Dermis microvascular lymphatic vessel endothelial cell (primary cell): ENCODE measurements at regions not wholly inside any gene's neighbourhood (a gene's known extent, or its start where the extent isn't known, plus 50 kb on each side); places are given as distances from the start of the nearest gene placed in this dataset.
"Not testable (repeated sequence)": the region's sequence is repeated elsewhere in the genome, so short reads cannot be mapped to it uniquely, and the experiment has no call there.

ENCODE experiments used
- DNase-seq, 2 donors: peaks; one replicate each; pipeline versions ENCODE4 v3.0.0 to v3.0.0-alpha.2; 2010; ENCODE audit warnings: low read depth in 2 of 2

- not testable (repeated sequence) for DNase-seq
These were observed 51.3 kb upstream of the RIOK2 start for GRCh38 chr5:97234380-97234779.

GRCh38 chr5:97242341-97242740, 59.3 kb upstream of the RIOK2 start:
- DNase-seq: no peak

GRCh38 chr5:97243353-97243752, 60.3 kb upstream of the RIOK2 start:
- DNase-seq: no peak

DNA sequence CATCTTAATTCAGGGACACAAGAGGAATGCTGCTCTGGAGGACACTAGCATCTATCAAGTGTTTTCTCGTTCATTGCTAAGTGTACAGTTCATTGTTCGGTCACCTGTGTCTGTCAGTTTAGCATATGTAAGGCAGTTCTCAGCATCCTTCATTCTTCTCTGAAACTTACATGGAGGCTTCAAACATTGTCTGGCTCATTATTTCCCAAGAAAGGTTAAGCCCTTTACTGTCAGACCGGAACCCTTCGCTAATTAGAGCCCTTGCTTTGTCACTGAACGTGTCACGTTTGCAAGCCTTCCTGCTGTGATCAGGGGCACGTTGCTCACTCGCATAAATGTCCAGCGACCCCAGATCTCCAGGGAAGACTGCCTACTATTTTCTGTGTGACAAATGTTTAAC, 62.3 kb upstream of the RIOK2 start:
- no peak for DNase-seq

- no peak for DNase-seq
These were observed 67.1 kb upstream of the RIOK2 start for GRCh38 chr5:97250113-97250512.

DNA sequence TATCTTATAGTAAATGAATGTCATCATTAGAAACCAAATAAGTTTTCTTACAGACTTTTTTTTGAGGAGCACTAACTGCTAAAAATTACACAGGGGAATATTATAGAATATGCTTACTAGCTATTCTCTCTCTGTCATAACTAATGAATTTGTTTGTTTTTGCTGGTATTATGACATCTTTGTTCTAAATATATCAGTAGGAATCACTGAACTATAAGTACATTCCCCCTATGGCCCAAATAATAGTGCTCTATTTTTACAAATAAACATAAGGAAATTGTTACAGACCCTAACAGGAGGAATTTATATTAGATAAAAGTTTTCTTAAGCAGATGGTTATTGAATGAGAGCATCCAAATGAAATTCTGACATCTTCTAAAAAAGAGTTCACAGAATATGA, 83.0 kb upstream of the RIOK2 start:
- DNase-seq: no peak

GRCh38 chr5:97266576-97266975, 83.5 kb upstream of the RIOK2 start:
- DNase-seq: no peak

DNA sequence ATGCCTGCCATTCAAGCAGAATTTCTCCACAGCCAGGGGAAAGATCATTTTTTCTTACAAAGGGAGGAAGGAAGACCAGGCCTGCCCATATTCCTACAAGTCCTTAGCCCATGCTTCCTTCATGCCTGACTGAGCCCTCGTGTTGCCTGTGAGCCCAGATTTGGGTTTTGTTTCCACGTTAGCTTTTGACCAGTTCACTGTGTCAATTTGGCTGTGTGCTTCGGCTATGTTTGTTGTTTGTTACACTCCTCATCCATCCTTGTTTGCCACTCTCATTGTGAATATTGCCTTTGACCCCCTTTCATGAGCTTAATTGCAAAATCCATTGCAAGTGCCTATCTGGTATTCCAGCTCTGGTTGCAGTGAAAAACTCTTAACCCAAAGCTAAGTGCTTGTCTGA, 84.7 kb upstream of the RIOK2 start:
- no peak for DNase-seq

DNA sequence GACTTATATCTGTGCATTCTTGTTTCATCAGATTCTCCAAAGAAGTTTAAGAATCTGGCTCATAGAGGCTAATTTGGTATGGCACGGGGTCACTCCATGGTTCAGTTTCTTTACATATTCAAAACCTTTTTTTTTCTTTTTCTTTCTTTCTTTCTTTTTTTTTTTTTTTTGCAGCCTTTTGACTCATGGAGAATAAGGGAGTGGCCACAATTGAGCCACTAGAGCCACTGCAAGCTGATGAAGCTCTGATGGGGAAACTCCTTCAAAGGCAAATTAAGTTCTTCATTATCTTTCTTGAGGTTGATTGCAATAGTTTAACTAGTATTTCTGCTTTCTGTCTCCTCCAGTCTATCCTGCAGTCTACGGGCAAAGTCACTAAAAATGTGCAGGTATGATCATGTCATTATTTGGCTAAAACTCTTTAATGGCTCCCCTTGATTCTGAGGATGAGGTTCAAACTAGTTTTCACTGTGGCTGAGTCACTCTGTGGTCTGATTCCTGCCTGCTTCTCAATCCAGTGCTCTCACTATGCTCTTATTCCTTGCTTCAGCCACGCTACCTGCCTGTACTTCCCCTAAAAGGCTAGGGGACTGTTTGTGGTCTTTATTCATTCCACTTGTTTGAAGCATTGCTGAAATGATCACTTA, 93.5 kb upstream of the RIOK2 start:
- DNase-seq: no peak

DNA sequence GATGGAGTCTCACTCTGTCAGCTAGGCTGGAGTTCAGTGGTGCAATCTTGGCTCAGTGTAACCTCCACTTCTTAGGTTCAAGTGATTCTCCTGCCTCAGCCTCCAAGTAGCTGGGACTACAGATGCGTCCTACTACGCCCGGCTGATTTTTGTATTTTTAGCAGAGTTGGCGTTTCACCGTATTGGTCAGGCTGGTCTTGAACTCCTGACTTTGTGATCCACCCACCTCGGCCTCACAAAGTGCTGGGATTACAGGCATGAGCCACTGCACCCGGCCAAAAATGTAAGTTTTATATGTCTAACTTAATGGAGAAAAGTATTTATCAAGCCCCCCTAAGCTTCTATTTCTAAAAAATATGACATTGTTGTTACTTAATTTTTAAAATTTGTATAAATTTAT, 98.2 kb upstream of the RIOK2 start:
- no peak for DNase-seq

DNA sequence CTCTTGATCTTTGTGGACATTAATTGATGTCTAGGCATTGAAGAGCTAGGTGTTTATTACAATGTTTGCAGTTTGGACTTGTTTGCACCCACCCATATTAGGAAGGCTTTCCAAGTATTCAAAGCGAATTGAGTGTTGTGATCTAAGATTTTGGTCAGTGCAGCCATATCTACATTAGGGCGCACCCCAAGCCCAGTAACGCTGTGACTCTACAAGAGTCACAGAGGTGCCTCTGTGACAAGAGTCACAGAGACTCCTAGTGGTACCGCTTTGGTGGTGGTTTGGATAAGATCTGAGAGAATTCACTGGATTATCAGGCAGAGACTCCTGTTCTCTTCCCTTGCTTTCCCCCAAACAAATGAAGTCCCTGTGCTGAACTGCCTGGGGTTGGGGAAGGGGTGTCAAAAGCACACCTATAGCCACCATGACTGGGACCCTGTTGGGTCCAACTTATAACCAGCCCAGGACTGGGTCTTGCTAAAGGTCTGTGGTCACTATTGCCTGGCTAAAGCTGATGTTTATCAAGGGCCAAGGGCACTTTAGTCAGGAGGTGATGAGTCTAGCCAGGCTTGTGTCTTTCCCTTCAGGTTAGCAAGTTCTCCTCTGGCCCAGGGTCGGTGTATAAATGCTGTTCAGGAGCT, 114.1 kb upstream of the RIOK2 start:
- peak in 1 of 2 donors; percentile 29 for DNase-seq

DNA sequence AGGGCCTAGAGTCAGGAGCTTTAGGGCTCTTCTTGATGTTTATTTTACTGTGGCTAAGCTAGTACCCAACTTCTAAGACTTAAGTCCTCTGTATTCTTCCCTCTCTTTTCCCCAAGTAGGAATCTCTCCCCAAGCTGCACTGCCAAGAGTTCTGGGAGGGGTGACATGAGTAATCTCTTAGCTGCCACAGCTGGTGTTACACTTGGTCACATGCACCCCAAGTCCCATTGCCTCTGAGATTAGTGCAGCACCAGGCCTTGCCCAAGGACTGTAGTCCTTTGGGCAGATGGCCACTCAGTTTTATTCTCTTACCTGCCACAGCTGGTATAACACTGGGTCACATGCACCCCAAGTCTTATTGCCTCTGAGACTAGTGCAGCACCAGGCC, 114.7 kb upstream of the RIOK2 start:
- no peak for DNase-seq

DNA sequence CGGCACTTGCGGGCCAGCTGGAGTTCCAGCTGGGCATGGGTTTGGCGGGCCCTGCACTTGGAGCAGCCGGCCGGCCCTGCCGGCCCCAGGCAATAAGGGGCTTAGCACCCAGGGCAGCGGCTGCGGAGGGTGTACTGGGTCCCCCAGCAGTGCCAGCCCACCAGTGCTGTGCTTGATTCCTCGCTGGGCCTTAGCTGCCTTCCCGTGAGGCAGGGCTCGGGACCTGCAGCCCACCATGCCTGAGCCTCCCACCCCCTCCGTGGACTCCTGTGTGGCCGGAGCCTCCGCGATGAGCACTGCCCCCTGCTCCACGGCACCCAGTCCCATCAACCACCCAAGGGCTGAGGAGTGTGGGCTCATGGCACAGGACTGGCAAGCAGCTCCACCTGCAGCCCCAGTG, 118.1 kb upstream of the RIOK2 start:
- DNase-seq: not testable (repeated sequence)

GRCh38 chr5:97338729-97339128, 155.7 kb upstream of the RIOK2 start:
- no peak for DNase-seq

- no peak for DNase-seq
These were observed 172.7 kb upstream of the RIOK2 start for GRCh38 chr5:97355775-97356174.

GRCh38 chr5:97363577-97363976, 180.5 kb upstream of the RIOK2 start:
- no peak for DNase-seq

DNA sequence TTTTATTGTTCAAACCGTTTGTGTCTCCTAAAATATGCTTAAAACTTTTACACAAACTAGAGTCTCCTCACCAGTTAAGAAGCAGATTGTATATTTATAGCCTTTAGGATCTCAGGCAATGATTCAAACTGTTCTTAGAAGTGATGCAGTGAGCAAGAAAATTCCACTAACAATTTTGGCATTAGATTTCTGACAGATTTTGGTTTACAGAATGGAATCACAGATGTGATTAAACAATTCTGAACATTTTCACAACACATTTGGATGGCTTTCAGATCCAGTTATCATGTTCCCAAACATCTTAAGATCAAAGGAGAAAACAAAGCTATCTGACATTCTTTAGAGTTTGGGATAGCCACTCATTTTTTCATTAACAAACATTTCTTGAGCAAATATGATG, 181.7 kb upstream of the RIOK2 start:
- no peak for DNase-seq

GRCh38 chr5:97365163-97365845, 182.3 kb upstream of the RIOK2 start:
- DNase-seq: no peak

GRCh38 chr5:97365918-97366317, 182.9 kb upstream of the RIOK2 start:
- DNase-seq: no peak

GRCh38 chr5:97375959-97376358, 192.9 kb upstream of the RIOK2 start:
- DNase-seq: no peak

DNA sequence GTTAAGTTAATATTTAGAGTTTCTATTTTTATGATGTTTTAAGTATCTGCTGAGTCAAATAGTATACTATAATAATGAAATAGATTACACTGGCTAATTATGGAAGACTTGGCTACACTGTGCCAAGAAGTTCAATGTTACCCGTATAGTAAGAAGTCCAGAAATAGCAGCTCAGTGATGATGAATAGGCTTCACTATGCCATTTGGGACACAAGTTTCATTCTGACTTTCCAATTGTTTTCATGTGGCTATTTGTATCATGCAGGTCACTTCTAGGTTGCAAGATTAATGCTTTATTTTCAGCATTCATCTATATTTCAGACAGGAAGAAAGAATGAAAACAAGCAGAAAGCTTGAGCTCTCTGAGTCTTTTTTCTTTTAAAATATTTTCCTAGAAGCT, 194.5 kb upstream of the RIOK2 start:
- no peak for DNase-seq

- no peak for DNase-seq
These were observed 200.9 kb upstream of the RIOK2 start for GRCh38 chr5:97383996-97384395.

DNA sequence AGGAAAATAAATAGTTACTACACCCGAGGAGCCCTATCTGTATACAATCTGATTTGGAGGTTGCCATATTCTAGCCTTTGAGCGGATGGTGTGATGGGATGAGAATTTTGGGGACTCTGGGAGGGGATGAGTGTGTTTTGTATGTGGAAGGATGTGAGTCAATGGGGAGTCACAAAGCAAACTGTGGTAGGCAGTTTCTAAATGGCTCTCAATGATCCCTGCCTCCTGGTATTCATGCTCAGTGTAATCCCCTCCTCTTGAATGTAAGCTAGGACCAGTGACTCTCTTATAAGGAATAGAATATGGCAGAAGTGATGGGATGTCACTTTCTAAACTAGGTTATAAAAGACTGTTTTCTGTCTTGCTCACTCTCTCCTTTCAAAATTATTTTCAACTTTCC, 205.7 kb upstream of the RIOK2 start:
- DNase-seq: no peak
